Type B pancreatic cell (in vitro differentiated cells): ENCODE measurements at regions not wholly inside any gene's neighbourhood (a gene's known extent, or its start where the extent isn't known, plus 50 kb on each side); places are given as distances from the start of the nearest gene placed in this dataset.

Source experiments
- DNase-seq: peaks from one replicate; pipeline ENCODE4 v3.0.0; 2021; ENCODE audit warnings: mixed read lengths; ENCODE audit not compliant: unreplicated experiment; ENCODE audit errors: extremely low spot score
- H3K27ac Mint-ChIP-seq: 2 replicates; pipeline ENCODE4 v1.8.0; 2021; ENCODE audit warnings: mild to moderate bottlenecking, mixed read lengths
- H3K27me3 Mint-ChIP-seq: 2 replicates; pipeline ENCODE4 v1.8.0; 2021; ENCODE audit warnings: mixed read lengths
- H3K36me3 Mint-ChIP-seq: 2 replicates; pipeline ENCODE4 v1.8.0; 2021; ENCODE audit warnings: mixed read lengths
- H3K4me1 Mint-ChIP-seq: one replicate; pipeline ENCODE4 v1.8.0; 2021; ENCODE audit warnings: mixed read lengths; ENCODE audit not compliant: unreplicated experiment
- H3K4me3 Mint-ChIP-seq: 2 replicates; pipeline ENCODE4 v1.8.0; 2021; ENCODE audit warnings: mild to moderate bottlenecking, mixed read lengths
- H3K9me3 Mint-ChIP-seq: 2 replicates; pipeline ENCODE4 v1.8.0; 2021; ENCODE audit warnings: mixed read lengths
- CTCF ChIP-seq: fragments of 200-600 bp; sonication (generic); conservative IDR thresholded peaks from 2 replicates; pipeline ENCODE4 v1.5.0; 2021; ENCODE audit warnings: antibody characterized with exemption, mild to moderate bottlenecking

GRCh38 chr13:22061806-22062391 is 391.0 kb downstream of the FGF9 start:
- DNase-seq: no peak
- TF ChIP-seq CTCF: no peak
- peaks cover 19% of the 10 kb centered on the region for H3K4me1 Mint-ChIP-seq
- peaks cover 1% of the 10 kb centered on the region for H3K9me3 Mint-ChIP-seq
- no peaks in the 10 kb centered on the region for H3K36me3 Mint-ChIP-seq
- no peak overlapping the region for H3K27ac Mint-ChIP-seq
- no peaks in the 10 kb centered on the region for H3K27me3 Mint-ChIP-seq
- H3K4me3 Mint-ChIP-seq: no peak overlapping the region

DNA sequence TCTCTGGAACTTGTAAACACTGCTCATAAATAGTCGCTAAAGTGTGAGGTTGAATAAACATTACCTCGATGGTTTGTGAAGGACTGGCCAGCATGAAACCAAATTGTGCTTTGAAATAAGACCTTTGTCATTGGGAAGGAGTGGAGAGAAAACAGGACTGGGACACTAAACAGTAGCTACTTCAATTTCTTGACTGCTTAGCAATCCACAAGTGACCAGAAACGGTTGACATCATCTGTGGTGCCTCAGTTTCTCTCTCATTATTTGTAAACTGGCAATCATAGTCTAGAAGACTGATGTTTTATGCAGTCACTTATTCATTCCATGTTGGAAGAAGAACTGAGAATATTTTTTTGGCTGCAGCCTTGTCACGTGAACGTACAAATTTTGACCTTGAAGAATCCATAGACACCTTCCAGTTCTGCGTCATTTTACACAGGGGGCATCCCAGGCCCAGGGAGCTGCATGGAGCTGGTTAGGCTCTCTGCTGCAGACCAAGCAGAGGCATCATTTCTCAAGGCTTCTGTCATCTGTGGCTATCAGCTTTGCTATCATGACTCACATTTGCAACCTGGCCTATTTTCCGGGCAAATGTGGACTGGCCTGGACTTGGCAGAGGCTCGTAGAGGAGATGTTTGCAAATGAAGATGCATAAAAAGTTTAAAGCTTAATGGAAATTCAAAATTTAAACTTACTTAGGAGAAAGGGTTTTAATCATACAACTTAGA is 391.8 kb downstream of the FGF9 start:
- Mint-ChIP-seq H3K4me1 (peaks cover 19% of the 10 kb centered on the region), H3K36me3 (no peaks in the 10 kb centered on the region), H3K27me3 (no peaks in the 10 kb centered on the region), H3K9me3 (peaks cover 4% of the 10 kb centered on the region), H3K27ac (no peak overlapping the region), H3K4me3 (no peak overlapping the region)
- TF ChIP-seq CTCF: no peak
- DNase-seq: no peak

DNA sequence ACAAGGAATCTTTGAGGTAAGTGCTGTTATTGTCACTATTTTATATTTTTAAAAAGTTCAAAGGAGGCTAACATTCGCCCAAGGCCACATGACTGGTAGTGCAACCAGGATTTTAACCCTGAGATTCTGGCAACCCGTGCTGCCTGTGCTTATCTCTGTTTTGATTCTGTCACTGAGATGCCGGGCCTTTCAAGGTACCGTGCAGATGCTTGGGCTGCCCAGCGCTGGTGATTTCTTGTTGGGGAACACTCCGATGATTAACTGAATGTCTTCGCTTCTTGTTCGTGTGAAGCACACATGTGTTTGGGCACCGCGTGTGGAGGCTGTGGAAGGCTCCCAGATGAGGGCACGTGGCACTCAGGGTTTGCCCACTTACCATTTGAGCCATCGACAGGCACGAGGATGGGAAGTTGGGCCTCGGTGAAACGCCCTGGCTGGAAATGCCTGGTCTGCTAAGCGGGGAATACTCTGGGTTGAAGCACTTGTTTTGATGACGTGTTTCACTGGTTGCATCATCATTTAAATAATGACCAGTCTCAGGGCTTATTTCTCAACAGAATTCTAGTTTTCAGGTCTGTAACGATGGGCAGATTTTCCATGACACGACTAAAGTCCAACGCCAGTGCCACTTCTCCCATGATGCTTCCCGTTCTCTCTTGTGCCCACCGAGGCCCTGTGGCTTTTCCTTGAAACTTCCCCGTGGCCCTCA is 392.7 kb downstream of the FGF9 start:
- Mint-ChIP-seq H3K36me3 (no peaks in the 10 kb centered on the region), H3K27me3 (no peaks in the 10 kb centered on the region), H3K9me3 (peaks cover 4% of the 10 kb centered on the region)

DNA sequence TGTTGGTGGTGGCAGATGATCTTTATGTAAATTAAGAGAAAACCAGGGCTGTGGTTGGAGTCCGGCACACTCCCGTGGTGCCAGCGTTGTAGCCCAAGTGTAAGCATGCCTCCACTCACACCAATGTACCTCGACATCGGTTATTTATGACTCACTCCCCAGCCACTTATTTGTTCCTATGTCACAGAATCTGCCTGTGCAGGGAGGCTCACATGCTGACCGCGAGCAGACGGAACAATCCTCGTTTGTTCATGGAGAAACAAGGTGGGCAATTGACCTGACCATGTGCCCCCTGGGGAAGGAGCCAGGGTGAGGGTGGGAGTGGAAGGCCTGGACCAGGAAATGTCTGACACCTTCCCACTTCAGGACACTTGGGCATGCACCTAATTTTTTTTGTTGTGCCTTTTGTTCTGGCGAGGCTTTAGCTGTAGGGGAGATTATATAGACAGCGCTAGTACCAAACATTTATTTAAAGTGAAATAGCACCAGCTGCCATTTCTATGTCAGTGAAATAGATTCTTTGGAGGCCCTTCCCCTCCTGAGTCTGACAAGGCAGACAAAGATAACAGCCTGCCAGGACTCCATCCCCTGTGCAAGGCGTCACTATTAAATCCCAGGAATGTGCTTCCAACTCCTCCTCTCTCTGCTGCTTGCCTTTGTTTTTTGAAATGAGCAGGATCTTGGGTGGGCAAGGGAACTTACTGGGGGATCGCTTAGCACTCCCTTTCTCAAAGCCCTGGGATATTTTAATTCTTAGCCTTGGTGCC is 394.2 kb downstream of the FGF9 start:
- DNase-seq: no peak
- Mint-ChIP-seq H3K4me1 (peaks cover 18% of the 10 kb centered on the region), H3K9me3 (peaks cover 4% of the 10 kb centered on the region), H3K4me3 (no peak overlapping the region), H3K27ac (peak overlapping the region; percentile 75), H3K36me3 (no peaks in the 10 kb centered on the region), H3K27me3 (no peaks in the 10 kb centered on the region)
- no peak for TF ChIP-seq CTCF

More for the DNA sequence above, 392.7 kb downstream of the FGF9 start:
- Mint-ChIP-seq H3K4me1 (peaks cover 19% of the 10 kb centered on the region), H3K4me3 (no peak overlapping the region), H3K27ac (no peak overlapping the region)
- TF ChIP-seq CTCF: no peak
- DNase-seq: no peak

DNA sequence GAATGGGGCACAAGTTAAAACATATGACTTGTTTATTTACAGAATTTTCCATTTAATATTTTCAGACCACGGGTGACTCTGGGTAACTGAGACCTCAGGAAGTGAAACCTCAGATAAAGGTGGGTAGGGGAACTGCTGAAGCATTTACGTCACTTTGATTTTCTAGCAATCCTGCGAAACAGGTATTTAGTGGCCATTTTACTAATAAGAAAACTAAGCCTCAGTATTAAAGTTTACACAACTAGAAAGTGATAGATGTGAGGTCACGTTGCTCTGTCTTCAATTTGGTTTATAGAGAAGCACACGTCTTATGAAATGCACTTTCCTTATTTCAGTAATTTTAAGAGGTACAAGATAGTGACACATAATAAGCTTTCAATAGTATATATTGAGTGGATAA is 402.8 kb downstream of the FGF9 start:
- H3K9me3 Mint-ChIP-seq: no peaks in the 10 kb centered on the region
- H3K36me3 Mint-ChIP-seq: no peaks in the 10 kb centered on the region
- H3K27me3 Mint-ChIP-seq: no peaks in the 10 kb centered on the region
- peaks cover 13% of the 10 kb centered on the region for H3K4me1 Mint-ChIP-seq
- no peak for TF ChIP-seq CTCF
- H3K4me3 Mint-ChIP-seq: no peak overlapping the region
- no peak overlapping the region for H3K27ac Mint-ChIP-seq
- no peak for DNase-seq
